ENCODE measurements at regions not wholly inside any gene's neighbourhood (a gene's known extent, or its start where the extent isn't known, plus 50 kb on each side); places are given as distances from the start of the nearest gene placed in this dataset.

- no peak for TF ChIP-seq CTCF (IDR thresholded peaks at IDR 0.05; ENCODE audit: low read length)
- no peak for TF ChIP-seq EZH2 (optimal IDR thresholded peaks at IDR 0.05; ENCODE audit: low read depth, low read length)
- TF ChIP-seq EZH2phosphoT487 (IDR thresholded peaks at IDR 0.05; ENCODE audit: low read length) = no peak
These were observed 105.9 kb upstream of the RPL38 start for GRCh38 chr17:74097450-74098135.

Data from MM.1S (cell line).